SW480 (cell line): ENCODE measurements at regions not wholly inside any gene's neighbourhood (a gene's known extent, or its start where the extent isn't known, plus 50 kb on each side); places are given as distances from the start of the nearest gene placed in this dataset.
A peak's percentile ranks its signal among the peaks of the same experiment; 100 is the strongest.
"Not testable (repeated sequence)": the region's sequence is repeated elsewhere in the genome, so short reads cannot be mapped to it uniquely, and the experiment has no call there.

ENCODE experiments used
- DNase-seq: peaks from one replicate; pipeline ENCODE4 v3.0.0-alpha.2; 2016; ENCODE audit warnings: low spot score

GRCh38 chr1:761791-762190 is 75.3 kb upstream of the OR4F16 start:
- DNase-seq: not testable (repeated sequence)

GRCh38 chr1:771449-771848 is 85.0 kb upstream of the OR4F16 start:
- DNase-seq: not testable (repeated sequence)

GRCh38 chr1:777480-778180 is 91.2 kb upstream of the OR4F16 start:
- DNase-seq: not testable (repeated sequence)

- peak; percentile 99 for DNase-seq
Observed at GRCh38 chr1:778451-779278, 92.2 kb upstream of the OR4F16 start.

- DNase-seq: not testable (repeated sequence)
Observed at GRCh38 chr1:779621-780020, 93.2 kb upstream of the OR4F16 start.

- DNase-seq: no peak
Observed at GRCh38 chr1:788835-789234, 102.4 kb upstream of the OR4F16 start.

GRCh38 chr1:789606-790005 is 103.2 kb upstream of the OR4F16 start:
- DNase-seq: not testable (repeated sequence)

- not testable (repeated sequence) for DNase-seq
Observed at GRCh38 chr1:790388-790930, 104.0 kb upstream of the OR4F16 start.

GRCh38 chr1:794310-794709 is 107.9 kb upstream of the OR4F16 start:
- DNase-seq: not testable (repeated sequence)

- not testable (repeated sequence) for DNase-seq
Observed at GRCh38 chr1:794918-795584, 108.6 kb upstream of the OR4F16 start.

GRCh38 chr1:797649-798048 is 111.2 kb upstream of the OR4F16 start:
- DNase-seq: not testable (repeated sequence)

- not testable (repeated sequence) for DNase-seq
Observed at GRCh38 chr1:800397-800796, 113.9 kb upstream of the OR4F16 start.

- not testable (repeated sequence) for DNase-seq
Observed at GRCh38 chr1:804378-805115, 118.1 kb upstream of the OR4F16 start.

- not testable (repeated sequence) for DNase-seq
Observed at GRCh38 chr1:805310-805709, 118.4 kb upstream of the SAMD11 start.

GRCh38 chr1:807066-807465 is 116.7 kb upstream of the SAMD11 start:
- not testable (repeated sequence) for DNase-seq

GRCh38 chr1:807699-808390 is 115.9 kb upstream of the SAMD11 start:
- not testable (repeated sequence) for DNase-seq

GRCh38 chr1:810949-811348 is 112.8 kb upstream of the SAMD11 start:
- DNase-seq: not testable (repeated sequence)

GRCh38 chr1:812535-813127 is 111.1 kb upstream of the SAMD11 start:
- not testable (repeated sequence) for DNase-seq

GRCh38 chr1:814543-814942 is 109.2 kb upstream of the SAMD11 start:
- not testable (repeated sequence) for DNase-seq

- DNase-seq: not testable (repeated sequence)
Observed at GRCh38 chr1:815147-815922, 108.4 kb upstream of the SAMD11 start.
